Kidney (tissue), 13 donors: ENCODE measurements at regions not wholly inside any gene's neighbourhood (a gene's known extent, or its start where the extent isn't known, plus 50 kb on each side); places are given as distances from the start of the nearest gene placed in this dataset.

Experiments used
- DNase-seq, 5 donors: peaks; one replicate each; pipeline ENCODE4 v3.0.0-alpha.2; 2013 to 2020
- FAIRE-seq: peaks from 2 replicates; lab custom pipeline; 2012; peaks lifted over from hg19 to GRCh38; lab: Jason Lieb, UNC
- H3K27ac ChIP-seq, 2 donors: one replicate each; pipeline ENCODE4 v1.7.0; 2013; ENCODE audit warnings: low read depth in 2 of 2, low read length in 2 of 2, inconsistent platforms in 1 of 2
- H3K27me3 ChIP-seq: one replicate; pipeline ENCODE4 v1.7.1; 2013; ENCODE audit warnings: low read length, inconsistent platforms; ENCODE audit not compliant: control insufficient read depth, insufficient read depth
- H3K36me3 ChIP-seq, 3 donors: one replicate each; pipeline versions ENCODE4 v1.7.0 to v1.7.1; 2013; ENCODE audit warnings: low read length in 3 of 3, control low read depth in 1 of 3, inconsistent platforms in 1 of 3; ENCODE audit not compliant: insufficient read depth in 3 of 3, control insufficient read depth in 2 of 3
- H3K4me1 ChIP-seq, 3 donors: one replicate each; pipeline versions ENCODE4 v1.7.0 to v1.7.1; 2013; ENCODE audit warnings: low read length in 3 of 3, inconsistent platforms in 1 of 3, low read depth in 1 of 3; ENCODE audit not compliant: control insufficient read depth in 2 of 3, insufficient read depth in 2 of 3
- H3K4me3 ChIP-seq, 3 donors: one replicate each; pipeline versions ENCODE4 v1.7.0 to v1.8.1; 2013; ENCODE audit warnings: low read length in 3 of 3, control low read depth in 1 of 3, inconsistent platforms in 1 of 3
- H3K9ac ChIP-seq, 3 donors: one replicate each; pipeline versions ENCODE4 v1.7.0 to v1.7.1; 2013; ENCODE audit warnings: low read length in 3 of 3, control low read depth in 1 of 3, inconsistent platforms in 1 of 3
- H3K9me3 ChIP-seq, 3 donors: one replicate each; pipeline versions ENCODE4 v1.7.0 to v1.7.1; 2013; ENCODE audit warnings: low read length in 3 of 3, control low read depth in 1 of 3, inconsistent platforms in 1 of 3; ENCODE audit not compliant: control insufficient read depth in 2 of 3, insufficient read depth in 1 of 3
- CTCF ChIP-seq: IDR thresholded peaks from 3 replicates; pipeline ENCODE4 v1.5.1; 2012; ENCODE audit warnings: mild to moderate bottlenecking, moderate library complexity, borderline replicate concordance; ENCODE audit not compliant: insufficient read depth; ENCODE audit errors: extremely low read depth
- intact Hi-C: fragments of 100-400 bp; cut with DNase I; formaldehyde crosslinking; loops from one replicate; pipeline ENCODE4 v1.11.1; 2022
- donor health status: control.
- donor health status: control.
- donor health status: control.
- donor health status: control.
- donor health status: control.
- donor health status: DM: yes; HTN: yes; CAD: no.
- donor health status: Normal renal cell carcinoma (clear cell type).

DNA sequence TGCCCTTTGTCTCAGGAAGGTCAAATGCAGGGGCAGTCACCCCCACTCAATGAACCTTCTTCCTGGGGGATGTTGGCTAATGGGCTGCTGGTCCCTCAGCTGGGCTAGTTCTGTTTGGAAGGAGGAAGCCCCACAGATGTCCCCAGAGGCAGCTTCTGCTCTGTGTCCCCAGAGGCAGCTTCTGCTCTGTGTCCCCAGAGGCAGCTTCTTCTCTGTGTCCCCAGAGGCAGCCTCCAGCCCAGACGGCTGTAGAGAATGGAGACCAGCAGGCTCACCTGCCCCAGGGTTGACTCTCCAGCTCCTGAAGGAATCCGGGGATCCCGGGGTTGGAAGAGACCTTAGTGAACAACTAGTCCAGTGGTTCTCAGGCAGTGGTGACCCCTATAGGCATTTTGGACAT lies 62.5 kb upstream of the LEP start:
- no peaks in the 10 kb centered on the region for H3K9me3 ChIP-seq
- FAIRE-seq (no peak), DNase-seq (no peak)

DNA sequence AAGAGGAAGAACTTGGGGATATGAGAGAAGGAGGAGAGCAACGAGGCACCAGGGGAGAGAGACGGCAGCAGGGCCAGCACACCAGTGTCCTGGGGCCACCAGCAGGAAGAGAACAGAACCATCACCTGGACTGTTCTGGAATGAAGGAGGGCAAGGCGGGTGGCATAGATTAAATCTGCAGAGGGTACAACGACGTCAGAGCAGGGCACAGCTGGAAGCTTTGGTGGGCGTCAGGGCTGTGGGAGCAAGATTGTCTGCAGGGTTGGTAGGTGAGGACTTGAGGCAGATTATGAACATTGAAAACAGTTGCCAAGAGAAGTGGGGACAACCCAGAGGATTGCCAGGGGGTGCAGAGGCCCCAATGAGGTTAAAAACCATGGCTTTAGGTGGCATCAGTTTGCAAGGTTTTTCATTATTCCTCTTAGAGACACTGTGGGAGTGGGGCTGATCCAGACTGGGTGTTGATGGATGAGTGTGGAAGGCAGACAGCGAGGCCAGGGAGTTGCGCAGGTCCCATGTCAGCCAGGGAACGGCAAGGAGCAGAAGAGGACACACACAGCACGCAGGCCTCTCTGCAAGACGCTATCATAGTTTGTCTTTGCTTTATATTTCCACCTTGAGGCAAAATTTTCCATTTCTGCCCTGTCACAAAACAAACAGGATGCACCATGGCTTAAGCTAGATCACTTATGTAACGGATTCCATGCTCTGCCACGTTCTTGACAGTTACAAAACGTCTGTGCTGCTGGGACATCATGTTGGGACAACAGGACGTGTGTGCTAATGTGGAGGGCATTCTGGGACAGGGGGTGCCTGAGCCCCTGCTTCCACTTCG lies 52.5 kb upstream of the LEP start:
- Histone ChIP-seq H3K27me3 (no peaks in the 10 kb centered on the region), H3K36me3 (no peaks in the 10 kb centered on the region), H3K27ac (no peak overlapping the region), H3K9ac (no peak overlapping the region), H3K4me3 (no peak overlapping the region), H3K9me3 (no peaks in the 10 kb centered on the region), H3K4me1 (no peaks in the 10 kb centered on the region)
- no peak for FAIRE-seq
- peak in 1 of 5 donors; percentile 11 for DNase-seq
- no peak for TF ChIP-seq CTCF
- intact Hi-C loops = no loop called here

More for the DNA sequence above, 62.5 kb upstream of the LEP start:
- Histone ChIP-seq H3K27ac (no peak overlapping the region), H3K4me3 (no peak overlapping the region), H3K9ac (no peak overlapping the region), H3K36me3 (no peaks in the 10 kb centered on the region), H3K27me3 (no peaks in the 10 kb centered on the region), H3K4me1 (no peaks in the 10 kb centered on the region)
- no peak for TF ChIP-seq CTCF
- intact Hi-C loops = no loop called here

- Histone ChIP-seq H3K9ac (no peak overlapping the region), H3K27me3 (no peaks in the 10 kb centered on the region), H3K36me3 (no peaks in the 10 kb centered on the region), H3K27ac (no peak overlapping the region), H3K4me3 (no peak overlapping the region), H3K4me1 (no peaks in the 10 kb centered on the region), H3K9me3 (peaks cover 0 to 4% (median under 1%) of the 10 kb centered on the region in 3 donors)
- DNase-seq = peak in 1 of 5 donors; percentile 11
- TF ChIP-seq CTCF = no peak
- FAIRE-seq = no peak
- intact Hi-C loops = no loop called here
These were observed 51.7 kb upstream of the LEP start for GRCh38 chr7:128189231-128189930.
